Astrocyte of the hippocampus (primary cell): ENCODE measurements at regions not wholly inside any gene's neighbourhood (a gene's known extent, or its start where the extent isn't known, plus 50 kb on each side); places are given as distances from the start of the nearest gene placed in this dataset.
"Not testable (repeated sequence)": the region's sequence is repeated elsewhere in the genome, so short reads cannot be mapped to it uniquely, and the experiment has no call there.

Source experiments
- DNase-seq: peaks from one replicate; pipeline ENCODE4 v3.0.0; 2011; ENCODE audit warnings: low read depth, low spot score

GRCh38 chr14:98901511-98902205 is 370.3 kb downstream of the BCL11B start:
- no peak for DNase-seq

GRCh38 chr14:98903371-98903770 is 368.6 kb downstream of the BCL11B start:
- DNase-seq: peak; percentile 21

- DNase-seq: no peak
These were observed 367.3 kb downstream of the BCL11B start for GRCh38 chr14:98904677-98905076.

- peak; percentile 80 for DNase-seq
These were observed 365.6 kb downstream of the BCL11B start for GRCh38 chr14:98906123-98906995.

- DNase-seq: no peak
These were observed 364.7 kb downstream of the BCL11B start for GRCh38 chr14:98907271-98907670.

- no peak for DNase-seq
These were observed 363.9 kb downstream of the BCL11B start for GRCh38 chr14:98908050-98908449.

GRCh38 chr14:98909251-98909944 is 362.6 kb downstream of the BCL11B start:
- peak; percentile 76 for DNase-seq

- DNase-seq: no peak
These were observed 361.9 kb downstream of the BCL11B start for GRCh38 chr14:98910061-98910460.

- no peak for DNase-seq
These were observed 359.3 kb downstream of the BCL11B start for GRCh38 chr14:98912655-98913054.

GRCh38 chr14:98913967-98914650 is 357.9 kb downstream of the BCL11B start:
- no peak for DNase-seq

- DNase-seq: no peak
These were observed 357.1 kb downstream of the BCL11B start for GRCh38 chr14:98914942-98915341.

- no peak for DNase-seq
These were observed 356.4 kb downstream of the BCL11B start for GRCh38 chr14:98915625-98916024.

- no peak for DNase-seq
These were observed 356.0 kb downstream of the BCL11B start for GRCh38 chr14:98916036-98916435.

GRCh38 chr14:98916476-98916875 is 355.5 kb downstream of the BCL11B start:
- no peak for DNase-seq

- DNase-seq: no peak
These were observed 352.6 kb downstream of the BCL11B start for GRCh38 chr14:98919434-98919833.

- not testable (repeated sequence) for DNase-seq
These were observed 350.7 kb downstream of the BCL11B start for GRCh38 chr14:98921306-98921705.

GRCh38 chr14:98923596-98923995 is 348.4 kb downstream of the BCL11B start:
- DNase-seq: no peak

GRCh38 chr14:98924046-98924445 is 348.0 kb downstream of the BCL11B start:
- DNase-seq: no peak

- no peak for DNase-seq
These were observed 346.5 kb downstream of the BCL11B start for GRCh38 chr14:98925354-98926040.

GRCh38 chr14:98926146-98926545 is 345.9 kb downstream of the BCL11B start:
- no peak for DNase-seq

- peak; percentile 72 for DNase-seq
These were observed 345.2 kb downstream of the BCL11B start for GRCh38 chr14:98926801-98927200.
